ENCODE measurements at regions not wholly inside any gene's neighbourhood (a gene's known extent, or its start where the extent isn't known, plus 50 kb on each side); places are given as distances from the start of the nearest gene placed in this dataset.

GRCh38 chr10:107299606-107300005 lies 135.1 kb upstream of the SORCS1 start (continued):
- no peak for TF ChIP-seq FOXA2 (IDR thresholded peaks at IDR 0.05)
- TF ChIP-seq GABPA (IDR thresholded peaks at IDR 0.05 in 1 of 2, conservative IDR thresholded peaks at IDR 0.05 in 1 of 2) = no peak
- TF ChIP-seq SP1 (IDR thresholded peaks at IDR 0.05) = no peak

- TF ChIP-seq RAD21 (IDR thresholded peaks at IDR 0.05) (no peak), REST (IDR thresholded peaks at IDR 0.05) (no peak), NR2F2 (IDR thresholded peaks at IDR 0.05) (no peak), TAF1 (conservative IDR thresholded peaks at IDR 0.05) (no peak), ZBTB33 (IDR thresholded peaks at IDR 0.05) (no peak), EGR1 (IDR thresholded peaks at IDR 0.05; ENCODE audit: low read depth in 2 of 2) (no peak), HNF4G (IDR thresholded peaks at IDR 0.05) (no peak), FOXA2 (IDR thresholded peaks at IDR 0.05) (no peak), GABPA (IDR thresholded peaks at IDR 0.05 in 1 of 2, conservative IDR thresholded peaks at IDR 0.05 in 1 of 2) (no peak), MAX (IDR thresholded peaks at IDR 0.05) (no peak), ATF3 (IDR thresholded peaks at IDR 0.05) (no peak), YY1 (IDR thresholded peaks at IDR 0.05) (no peak), FOXA1 (IDR thresholded peaks at IDR 0.05) (no peak), RXRA (IDR thresholded peaks at IDR 0.05) (no peak)
- H3K27me3 ChIP-seq (ENCODE audit: control insufficient read depth in 4 of 4, insufficient read depth in 4 of 4, low read length in 3 of 4) = no peaks in the 10 kb centered on the region
- no peaks in the 10 kb centered on the region for H3K9me3 ChIP-seq (ENCODE audit: control insufficient read depth in 4 of 4, low read length in 3 of 4)
- H3K4me1 ChIP-seq (ENCODE audit: control insufficient read depth in 4 of 4, insufficient read depth in 4 of 4, low read length in 3 of 4) = no peaks in the 10 kb centered on the region
- no peak overlapping the region for H3K27ac ChIP-seq (ENCODE audit: low read depth in 1 of 2, low read length in 2 of 2)
- H3K4me3 ChIP-seq (ENCODE audit: low read depth in 1 of 3, low read length in 3 of 3) = no peak overlapping the region
- no peak overlapping the region for H3K9ac ChIP-seq (ENCODE audit: low read depth in 1 of 2, low read length in 2 of 2)
- H3K36me3 ChIP-seq (ENCODE audit: control insufficient read depth in 4 of 4, insufficient read depth in 3 of 4, low read depth in 1 of 4, low read length in 3 of 4) = no peaks in the 10 kb centered on the region
- WGBS = 83% methylated on average over 2 of the region's 2 CpGs
- DNase-seq (ENCODE audit: low spot score) = no peak
Measured at GRCh38 chr10:107284187-107284586, 119.7 kb upstream of the SORCS1 start.

GRCh38 chr10:107280293-107280692 lies 115.8 kb upstream of the SORCS1 start:
- Histone ChIP-seq H3K4me1 (ENCODE audit: control insufficient read depth in 4 of 4, insufficient read depth in 4 of 4, low read length in 3 of 4) (no peaks in the 10 kb centered on the region), H3K27me3 (ENCODE audit: control insufficient read depth in 4 of 4, insufficient read depth in 4 of 4, low read length in 3 of 4) (no peaks in the 10 kb centered on the region), H3K9ac (ENCODE audit: low read depth in 1 of 2, low read length in 2 of 2) (no peak overlapping the region), H3K27ac (ENCODE audit: low read depth in 1 of 2, low read length in 2 of 2) (no peak overlapping the region), H3K36me3 (ENCODE audit: control insufficient read depth in 4 of 4, insufficient read depth in 3 of 4, low read depth in 1 of 4, low read length in 3 of 4) (no peaks in the 10 kb centered on the region), H3K4me3 (ENCODE audit: low read depth in 1 of 3, low read length in 3 of 3) (no peak overlapping the region), H3K9me3 (ENCODE audit: control insufficient read depth in 4 of 4, low read length in 3 of 4) (no peaks in the 10 kb centered on the region)
- WGBS = 39% methylated on average over 3 of the region's 3 CpGs
- TF ChIP-seq MAX (IDR thresholded peaks at IDR 0.05) (no peak), HNF4A (conservative IDR thresholded peaks at IDR 0.05) (peak in 1 of 2 donors; percentile 30)
- DNase-seq (ENCODE audit: low spot score) = no peak

Measured in liver (tissue), 7 donors.